GM23248 (cell line): ENCODE measurements at regions not wholly inside any gene's neighbourhood (a gene's known extent, or its start where the extent isn't known, plus 50 kb on each side); places are given as distances from the start of the nearest gene placed in this dataset.

Experiments
- DNase-seq: peaks from one replicate; pipeline ENCODE4 v3.0.0-alpha.2; 2015
- H2AFZ ChIP-seq: fragments of 200-600 bp; sonication (generic); 2 replicates; pipeline ENCODE4 v1.6.1; 2016; ENCODE audit warnings: antibody characterized with exemption
- H3F3A ChIP-seq: fragments of 200-600 bp; sonication (generic); 2 replicates; pipeline ENCODE4 v1.6.1; 2016; ENCODE audit warnings: mild to moderate bottlenecking, antibody characterized with exemption, mixed run types; ENCODE audit not compliant: insufficient read depth
- H3K27ac ChIP-seq: fragments of 200-600 bp; sonication (generic); 2 replicates; pipeline ENCODE4 v1.5.1; 2016; ENCODE audit warnings: mild to moderate bottlenecking
- H3K27me3 ChIP-seq: fragments of 200-600 bp; sonication (generic); replicated peaks from 2 replicates; pipeline ENCODE4 v1.6.1; 2016; ENCODE audit warnings: mild to moderate bottlenecking; ENCODE audit not compliant: insufficient read depth
- H3K36me3 ChIP-seq: fragments of 200-600 bp; sonication (generic); 2 replicates; pipeline ENCODE4 v1.6.1; 2016; ENCODE audit warnings: low read depth, mild to moderate bottlenecking
- H3K4me1 ChIP-seq: fragments of 200-600 bp; sonication (generic); 2 replicates; pipeline ENCODE4 v1.6.1; 2016; ENCODE audit warnings: mild to moderate bottlenecking; ENCODE audit not compliant: insufficient read depth
- H3K4me2 ChIP-seq: fragments of 200-600 bp; sonication (generic); one replicate; pipeline ENCODE4 v1.6.1; 2016; ENCODE audit warnings: mild to moderate bottlenecking; ENCODE audit not compliant: unreplicated experiment
- H3K4me3 ChIP-seq: fragments of 200-600 bp; sonication (generic); 2 replicates; pipeline ENCODE4 v1.5.1; 2016; ENCODE audit warnings: mild to moderate bottlenecking
- H3K79me2 ChIP-seq: fragments of 200-600 bp; sonication (generic); 2 replicates; pipeline ENCODE4 v1.6.1; 2016; ENCODE audit warnings: mild to moderate bottlenecking; ENCODE audit not compliant: insufficient read depth
- H3K9ac ChIP-seq: fragments of 200-600 bp; sonication (generic); 2 replicates; pipeline ENCODE4 v1.6.1; 2016; ENCODE audit warnings: mild to moderate bottlenecking
- H3K9me2 ChIP-seq: fragments of 200-600 bp; sonication (generic); 2 replicates; pipeline ENCODE4 v1.6.1; 2016; ENCODE audit warnings: mixed run types, mild to moderate bottlenecking, moderate library complexity; ENCODE audit not compliant: insufficient read depth
- H3K9me3 ChIP-seq: fragments of 200-600 bp; sonication (generic); one replicate; pipeline ENCODE4 v1.6.1; 2017; ENCODE audit warnings: low read depth
- H4K20me1 ChIP-seq: fragments of 200-600 bp; sonication (generic); 2 replicates; pipeline ENCODE4 v1.6.0; 2016; ENCODE audit not compliant: insufficient read depth
- EZH2 ChIP-seq: fragments of 200-600 bp; sonication (generic); IDR thresholded peaks from 2 replicates; pipeline ENCODE4 v1.6.1; 2018; ENCODE audit warnings: antibody characterized with exemption, mild to moderate bottlenecking; ENCODE audit not compliant: insufficient read depth, poor library complexity, severe bottlenecking
- EZH2phosphoT487 ChIP-seq: fragments of 200-600 bp; sonication (generic); IDR thresholded peaks from 2 replicates; pipeline ENCODE4 v1.6.1; 2018; ENCODE audit warnings: antibody characterized with exemption, moderate library complexity, mild to moderate bottlenecking, low read depth; ENCODE audit not compliant: insufficient read depth
- WGBS, 2 experiments: methylation state at CpG; one replicate each; pipeline ENCODE4 v1.1.6; 2015 to 2017; ENCODE audit warnings: low lambda C conversion rate in 2 of 2, low coverage in 1 of 2; ENCODE audit errors: missing lambda C conversion rate in 2 of 2; 5-methylcytosine and 5-hydroxymethylcytosine counted together
- in situ Hi-C: fragments of 300-500 bp; cut with MboI; formaldehyde crosslinking; loops from 2 replicates; pipeline ENCODE4 v1.15.0; 2020

DNA sequence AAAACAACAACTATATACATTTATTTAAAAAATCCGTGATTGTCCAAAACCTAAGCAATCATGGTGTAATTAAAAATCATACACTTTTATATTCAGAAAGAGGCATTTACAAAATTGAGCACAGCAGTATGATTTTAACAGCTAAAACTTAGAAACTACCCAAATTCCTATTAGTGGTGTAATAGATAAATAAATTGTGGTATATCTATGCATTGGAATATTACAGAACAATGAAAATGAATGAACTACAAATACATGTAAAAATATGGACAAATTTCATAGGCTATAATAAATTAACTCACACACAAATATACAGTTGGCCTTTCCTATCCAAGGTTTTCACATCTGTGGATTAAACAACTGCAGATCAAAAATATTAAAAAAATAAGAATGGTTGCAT, 700.5 kb upstream of the ARPP21 start:
- 11 to 24% methylated on average over 1 of the region's 1 CpG for WGBS, 2 experiments
- no peak overlapping the region for H2AFZ ChIP-seq
- H3K79me2 ChIP-seq, result no peaks in the 10 kb centered on the region
- TF ChIP-seq EZH2phosphoT487, result no peak
- no peak for TF ChIP-seq EZH2
- no peaks in the 10 kb centered on the region for H3K27me3 ChIP-seq
- H3K9ac ChIP-seq, result no peak overlapping the region
- no peaks in the 10 kb centered on the region for H3K36me3 ChIP-seq
- no peaks in the 10 kb centered on the region for H4K20me1 ChIP-seq
- no peaks in the 10 kb centered on the region for H3K4me1 ChIP-seq
- H3K4me2 ChIP-seq, result no peak overlapping the region
- no peaks in the 10 kb centered on the region for H3K9me2 ChIP-seq
- in situ Hi-C loops, result no loop called here
- H3F3A ChIP-seq, result no peaks in the 10 kb centered on the region
- no peak overlapping the region for H3K4me3 ChIP-seq
- no peak for DNase-seq
- no peak overlapping the region for H3K27ac ChIP-seq
- H3K9me3 ChIP-seq, result no peaks in the 10 kb centered on the region

DNA sequence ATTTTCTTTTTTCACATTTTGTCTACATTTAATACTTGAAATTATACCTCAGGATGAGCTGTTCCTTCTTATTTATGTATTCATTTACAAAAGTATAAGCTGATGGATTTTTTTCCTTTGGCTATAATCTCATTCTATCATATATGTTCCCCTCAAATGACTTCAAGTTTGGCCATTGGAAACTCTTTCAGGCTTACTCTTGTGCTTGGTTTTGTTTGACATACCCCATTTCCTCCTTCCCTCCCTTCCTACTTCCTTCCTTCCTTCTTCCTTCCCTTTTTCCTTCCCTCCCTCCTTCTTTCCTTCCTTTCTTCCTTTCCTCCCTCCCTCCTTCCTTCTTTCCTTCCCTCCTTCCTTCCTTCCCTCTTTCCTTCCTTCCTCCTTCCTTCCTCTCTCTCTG, 697.1 kb upstream of the ARPP21 start:
- Histone ChIP-seq H3K9ac (no peak overlapping the region), H3K4me1 (no peaks in the 10 kb centered on the region), H2AFZ (no peak overlapping the region), H3K27me3 (no peaks in the 10 kb centered on the region), H3K9me3 (peaks cover 4% of the 10 kb centered on the region), H3K79me2 (no peaks in the 10 kb centered on the region), H3K36me3 (no peaks in the 10 kb centered on the region), H3K4me3 (no peak overlapping the region), H3K4me2 (no peak overlapping the region), H4K20me1 (no peaks in the 10 kb centered on the region), H3K27ac (no peak overlapping the region), H3F3A (no peaks in the 10 kb centered on the region), H3K9me2 (no peaks in the 10 kb centered on the region)
- TF ChIP-seq EZH2 (no peak), EZH2phosphoT487 (no peak)
- in situ Hi-C loops, result no loop called here
- no peak for DNase-seq

DNA sequence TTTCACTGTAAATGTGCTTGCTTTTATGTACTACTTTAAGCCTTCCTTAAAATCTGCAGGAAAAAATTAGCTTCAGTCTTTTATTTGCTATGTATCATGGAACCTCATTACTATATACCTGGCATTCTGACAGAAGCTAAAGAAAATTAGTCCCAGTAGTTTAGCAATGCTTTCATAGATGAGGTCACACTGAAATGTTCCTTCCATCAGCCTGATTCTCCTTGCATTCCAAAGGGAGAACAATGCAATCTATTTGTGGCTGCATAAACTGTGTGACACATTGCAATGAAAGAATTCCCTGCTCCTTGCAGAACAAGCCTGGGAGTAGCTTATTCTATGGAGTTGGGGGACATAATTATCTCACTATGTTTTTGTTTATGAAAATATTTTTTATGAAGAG, 691.5 kb upstream of the ARPP21 start:
- H3K4me2 ChIP-seq, result no peak overlapping the region
- no peak overlapping the region for H3K9ac ChIP-seq
- H3K36me3 ChIP-seq, result no peaks in the 10 kb centered on the region
- H4K20me1 ChIP-seq, result no peaks in the 10 kb centered on the region
- no peak overlapping the region for H3K4me3 ChIP-seq
- no peak overlapping the region for H3K27ac ChIP-seq
- no peak overlapping the region for H2AFZ ChIP-seq
- no peaks in the 10 kb centered on the region for H3K9me2 ChIP-seq
- no peaks in the 10 kb centered on the region for H3K4me1 ChIP-seq
- peak; percentile 0 for DNase-seq
- peaks cover 4% of the 10 kb centered on the region for H3K9me3 ChIP-seq
- H3K79me2 ChIP-seq, result no peaks in the 10 kb centered on the region
- TF ChIP-seq EZH2phosphoT487 (no peak), EZH2 (no peak)
- in situ Hi-C loops, result no loop called here
- H3K27me3 ChIP-seq, result no peaks in the 10 kb centered on the region
- H3F3A ChIP-seq, result no peaks in the 10 kb centered on the region

- H3K9me3 ChIP-seq, result peaks cover 4% of the 10 kb centered on the region
- no peaks in the 10 kb centered on the region for H3K4me1 ChIP-seq
- no peaks in the 10 kb centered on the region for H3K27me3 ChIP-seq
- DNase-seq, result no peak
- TF ChIP-seq EZH2, result no peak
- no peak for TF ChIP-seq EZH2phosphoT487
- H3K9ac ChIP-seq, result no peak overlapping the region
- H3K27ac ChIP-seq, result no peak overlapping the region
- H4K20me1 ChIP-seq, result no peaks in the 10 kb centered on the region
- H2AFZ ChIP-seq, result no peak overlapping the region
- H3K9me2 ChIP-seq, result no peaks in the 10 kb centered on the region
- no peak overlapping the region for H3K4me3 ChIP-seq
- no peak overlapping the region for H3K4me2 ChIP-seq
- WGBS, 2 experiments, result 5 to 15% methylated on average over 1 of the region's 1 CpG
- no peaks in the 10 kb centered on the region for H3F3A ChIP-seq
- in situ Hi-C loops, result no loop called here
- no peaks in the 10 kb centered on the region for H3K79me2 ChIP-seq
- H3K36me3 ChIP-seq, result no peaks in the 10 kb centered on the region
These were observed 690.8 kb upstream of the ARPP21 start for GRCh38 chr3:34948517-34948916.

DNA sequence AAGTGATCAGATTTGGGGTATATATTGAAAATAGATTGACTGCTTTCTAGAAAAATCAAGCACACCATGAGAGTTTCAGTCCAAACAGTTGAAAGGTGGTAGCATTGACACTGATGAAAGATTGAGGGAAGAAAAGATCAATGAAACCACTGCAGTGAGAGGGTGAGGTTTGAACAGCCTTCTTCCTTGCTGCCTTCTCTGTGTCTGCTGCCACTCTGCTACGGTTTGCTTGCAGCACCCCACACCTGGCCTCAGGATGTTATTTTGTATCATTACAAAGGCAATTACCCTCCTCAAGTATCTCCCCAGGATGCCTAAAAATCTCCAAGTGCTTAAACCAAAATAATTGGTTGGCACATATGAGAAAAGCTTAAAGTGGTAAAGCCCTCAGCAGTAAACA, 683.6 kb upstream of the ARPP21 start:
- no peak overlapping the region for H3K9ac ChIP-seq
- H3K9me2 ChIP-seq, result no peaks in the 10 kb centered on the region
- H3K9me3 ChIP-seq, result no peaks in the 10 kb centered on the region
- in situ Hi-C loops, result no loop called here
- no peak for DNase-seq
- 5 to 19% methylated on average over 1 of the region's 1 CpG for WGBS, 2 experiments
- H3K79me2 ChIP-seq, result no peaks in the 10 kb centered on the region
- TF ChIP-seq EZH2phosphoT487 (no peak), EZH2 (no peak)
- no peaks in the 10 kb centered on the region for H3F3A ChIP-seq
- no peak overlapping the region for H2AFZ ChIP-seq
- H4K20me1 ChIP-seq, result no peaks in the 10 kb centered on the region
- H3K4me2 ChIP-seq, result no peak overlapping the region
- no peaks in the 10 kb centered on the region for H3K27me3 ChIP-seq
- no peak overlapping the region for H3K4me3 ChIP-seq
- H3K27ac ChIP-seq, result no peak overlapping the region
- no peaks in the 10 kb centered on the region for H3K36me3 ChIP-seq
- no peaks in the 10 kb centered on the region for H3K4me1 ChIP-seq
